ENCODE measurements at regions not wholly inside any gene's neighbourhood (a gene's known extent, or its start where the extent isn't known, plus 50 kb on each side); places are given as distances from the start of the nearest gene placed in this dataset.

DNA sequence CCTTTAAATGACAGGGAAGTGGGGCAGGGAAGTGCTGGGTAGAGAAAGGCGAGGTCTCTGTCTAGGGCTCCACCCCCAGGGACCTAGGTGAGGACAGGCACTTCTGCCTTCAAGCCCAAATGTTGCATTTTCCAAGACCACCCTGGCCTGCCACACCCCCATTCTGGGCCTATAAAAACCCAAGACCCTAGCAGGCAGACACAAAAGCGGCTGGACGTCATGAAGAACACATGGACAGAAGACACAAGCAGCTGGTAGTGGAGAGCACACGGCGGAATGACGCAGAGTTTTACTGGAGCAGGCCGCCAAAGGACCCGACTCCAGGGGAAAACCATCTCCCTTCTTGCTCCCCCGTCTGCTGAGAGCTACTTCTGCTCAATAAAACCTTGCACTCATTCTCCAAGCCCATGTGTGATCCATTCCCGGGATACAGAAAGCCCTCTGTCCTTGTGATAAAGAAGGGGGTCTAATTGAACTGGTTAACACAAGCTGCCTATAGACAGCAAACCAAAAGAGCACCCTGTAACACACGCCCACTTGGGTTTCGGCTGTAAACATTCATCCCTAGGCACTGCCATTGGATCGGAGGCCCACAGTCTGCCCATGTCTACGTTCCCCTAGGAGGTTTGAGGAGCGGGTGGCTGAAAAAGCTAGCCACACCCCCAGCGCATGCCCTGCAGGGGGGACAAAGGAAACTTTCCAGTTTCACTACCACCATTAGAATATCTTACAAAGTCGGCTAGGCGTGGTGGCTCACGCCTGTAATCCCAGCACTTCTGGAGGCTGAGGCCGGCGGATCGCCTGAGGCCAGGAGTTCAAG is 622.2 kb upstream of the SALL1 start:
- no peak for TF ChIP-seq CTCF (IDR thresholded peaks at IDR 0.05; ENCODE audit: low read depth, low read length, missing control alignments)
- H3K4me3 ChIP-seq (replicated peaks; ENCODE audit: low read depth, low read length) = no peak overlapping the region
- DNase-seq (ENCODE audit: extremely low read depth, low read depth) = no peak

- no peak overlapping the region for H3K4me3 ChIP-seq (replicated peaks; ENCODE audit: low read depth, low read length)
- no peak for TF ChIP-seq CTCF (IDR thresholded peaks at IDR 0.05; ENCODE audit: low read depth, low read length, missing control alignments)
- DNase-seq (ENCODE audit: extremely low read depth, low read depth) = no peak
Observed at GRCh38 chr16:51766739-51767138, 615.7 kb upstream of the SALL1 start.

DNA sequence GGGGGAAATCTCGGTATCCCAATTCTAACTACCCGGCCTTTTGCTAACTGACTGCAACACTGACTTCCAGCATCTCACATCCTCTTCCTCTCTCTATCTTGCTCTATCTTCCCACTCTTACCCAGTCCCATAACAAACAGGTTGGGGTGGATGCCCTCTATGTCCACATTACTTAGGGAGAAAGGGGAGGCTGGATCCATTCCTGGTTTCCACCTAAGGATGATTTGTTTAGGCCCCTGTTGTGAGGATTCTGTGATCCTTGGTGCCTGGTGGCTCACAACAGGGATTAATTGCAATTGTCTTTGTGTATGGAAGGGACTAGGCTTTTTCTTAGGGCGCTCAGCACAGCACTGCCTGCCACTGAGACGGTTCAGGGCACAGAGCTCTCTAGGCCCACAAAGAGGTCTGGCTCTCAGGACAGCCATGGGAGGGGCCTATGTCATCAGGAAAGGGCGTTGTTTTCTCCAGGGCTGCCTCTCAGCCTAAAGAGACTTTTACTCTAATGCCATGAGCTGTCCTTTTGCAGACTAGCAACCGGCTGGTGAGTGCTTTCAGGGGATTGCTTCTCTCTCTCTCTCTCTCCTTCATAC is 612.1 kb upstream of the SALL1 start:
- no peak overlapping the region for H3K4me3 ChIP-seq (replicated peaks; ENCODE audit: low read depth, low read length)
- TF ChIP-seq CTCF (IDR thresholded peaks at IDR 0.05; ENCODE audit: low read depth, low read length, missing control alignments) = no peak
- DNase-seq (ENCODE audit: extremely low read depth, low read depth) = no peak

DNA sequence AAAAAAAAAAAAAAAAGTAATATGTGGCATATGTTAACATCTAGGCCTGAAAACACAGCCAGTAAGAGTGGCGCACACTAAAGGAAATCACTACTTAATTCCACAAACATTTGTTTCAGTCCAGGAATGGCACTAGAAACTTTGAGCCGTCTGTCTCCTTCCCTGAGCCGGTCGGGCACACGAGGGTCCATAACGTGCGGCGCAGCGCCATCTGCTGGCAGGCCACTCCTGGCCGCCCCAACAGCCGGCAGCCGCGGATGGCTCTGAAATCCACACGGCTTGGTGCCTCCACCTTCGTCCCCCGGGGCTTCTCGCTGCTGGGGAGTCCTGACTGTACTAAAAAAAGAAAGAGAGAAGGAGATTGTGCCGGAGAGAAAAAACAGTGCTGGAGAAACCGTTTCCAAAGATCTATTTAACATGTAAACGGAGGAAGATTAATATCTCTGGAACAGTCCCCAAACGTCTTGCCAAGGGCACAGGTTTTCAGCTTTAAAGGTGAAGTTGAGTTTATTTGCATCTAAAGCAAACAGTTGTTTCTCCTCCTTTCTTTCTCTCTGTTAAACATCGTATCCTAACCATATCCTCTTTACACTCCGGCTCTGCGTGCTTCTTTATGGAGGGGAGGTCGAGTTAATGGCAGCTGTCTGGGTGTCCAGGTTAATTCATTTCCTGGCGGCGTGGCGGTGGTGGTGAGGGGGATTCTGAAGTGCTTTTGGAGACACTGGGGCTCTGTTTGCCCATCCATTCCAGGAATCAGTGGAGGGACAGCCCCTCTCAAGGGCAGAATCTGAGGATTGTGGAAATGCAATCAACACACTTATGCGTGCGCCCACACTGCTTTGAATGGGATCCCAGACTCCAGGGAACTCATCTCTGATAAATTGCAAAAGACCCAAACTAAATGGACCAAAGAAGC is 611.3 kb upstream of the SALL1 start:
- peak; percentile 94 for TF ChIP-seq CTCF (IDR thresholded peaks at IDR 0.05; ENCODE audit: low read depth, low read length, missing control alignments)
- H3K4me3 ChIP-seq (replicated peaks; ENCODE audit: low read depth, low read length) = no peak overlapping the region
- peak; percentile 24 for DNase-seq (ENCODE audit: extremely low read depth, low read depth)

DNA sequence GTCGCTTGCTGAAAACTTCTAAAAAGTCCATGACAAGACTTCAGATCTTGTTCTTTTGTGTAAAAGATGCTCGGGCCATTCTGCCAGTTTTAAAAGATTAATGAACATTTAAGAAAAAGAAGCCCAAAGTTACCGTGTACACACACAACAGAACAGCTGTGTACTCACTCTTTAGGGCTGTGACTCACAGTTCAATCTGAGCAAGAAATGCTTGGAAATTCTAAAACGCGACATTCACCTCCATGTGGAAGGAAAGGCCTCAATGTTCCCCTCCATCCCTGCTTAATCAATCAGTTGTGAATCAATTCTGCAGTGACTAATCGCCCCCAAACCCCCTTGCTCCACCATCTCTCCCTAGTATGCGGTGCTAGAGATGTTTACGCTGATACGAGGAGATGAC is 609.9 kb upstream of the SALL1 start:
- DNase-seq (ENCODE audit: extremely low read depth, low read depth) = no peak
- no peak overlapping the region for H3K4me3 ChIP-seq (replicated peaks; ENCODE audit: low read depth, low read length)
- TF ChIP-seq CTCF (IDR thresholded peaks at IDR 0.05; ENCODE audit: low read depth, low read length, missing control alignments) = no peak

- no peak overlapping the region for H3K4me3 ChIP-seq (replicated peaks; ENCODE audit: low read depth, low read length)
- DNase-seq (ENCODE audit: extremely low read depth, low read depth) = no peak
- TF ChIP-seq CTCF (IDR thresholded peaks at IDR 0.05; ENCODE audit: low read depth, low read length, missing control alignments) = no peak
Observed at GRCh38 chr16:51759999-51760398, 608.9 kb upstream of the SALL1 start.

Data from HFF-Myc (cell line).